ENCODE measurements at regions not wholly inside any gene's neighbourhood (a gene's known extent, or its start where the extent isn't known, plus 50 kb on each side); places are given as distances from the start of the nearest gene placed in this dataset.

DNA sequence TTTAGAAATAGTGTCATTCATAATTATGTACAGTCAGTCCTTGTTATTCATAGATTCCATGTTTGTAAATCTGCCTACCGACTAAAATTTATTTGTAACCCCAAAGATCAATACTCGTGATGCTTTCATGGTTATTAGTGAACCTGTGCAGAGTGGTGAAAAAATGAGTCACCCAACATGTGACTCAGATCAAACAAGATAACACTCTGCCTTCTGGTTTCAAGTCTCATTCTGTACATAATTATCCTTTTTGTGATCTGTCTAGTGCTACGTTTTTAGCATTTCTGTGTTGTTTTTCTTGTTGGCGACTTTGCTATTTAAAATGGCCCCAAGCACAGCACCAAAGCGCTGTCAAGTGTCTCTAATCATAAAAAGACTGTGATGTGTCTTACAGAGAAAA, 274.7 kb downstream of the SUCLA2 start:
- Histone ChIP-seq H3K27ac (no peak overlapping the region), H3K4me3 (no peak overlapping the region), H3K9me3 (no peaks in the 10 kb centered on the region), H3K36me3 (no peaks in the 10 kb centered on the region), H3K4me1 (no peaks in the 10 kb centered on the region), H3K27me3 (no peaks in the 10 kb centered on the region)
- no peak for DNase-seq (ENCODE audit: low spot score in 2 of 2)
- intact Hi-C loops (cut with DNase I), result no loop called here
- no peak for TF ChIP-seq CTCF (IDR thresholded peaks at IDR 0.05)

DNA sequence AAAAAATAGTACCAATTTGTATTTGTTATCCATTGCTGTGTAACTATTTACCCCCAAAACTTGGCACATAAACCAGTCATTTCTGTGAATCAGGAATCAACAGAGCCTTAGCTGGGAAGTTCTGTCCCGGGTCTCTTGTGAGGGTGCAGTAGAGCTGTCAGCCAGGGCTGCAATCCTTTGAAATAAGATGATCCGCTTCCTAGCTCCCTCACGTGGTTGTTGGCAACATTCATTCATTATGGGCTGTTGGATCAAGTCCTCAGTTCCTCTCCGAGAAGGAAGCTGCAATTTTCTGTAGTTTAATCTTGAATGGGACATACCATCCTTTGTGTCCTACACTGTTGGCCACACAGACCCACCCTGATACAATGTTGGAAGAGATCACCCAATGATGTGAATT, 277.2 kb downstream of the SUCLA2 start:
- intact Hi-C loops (cut with DNase I), result no loop called here
- no peak for TF ChIP-seq CTCF (IDR thresholded peaks at IDR 0.05)
- Histone ChIP-seq H3K4me3 (no peak overlapping the region), H3K9me3 (no peaks in the 10 kb centered on the region), H3K27me3 (no peaks in the 10 kb centered on the region), H3K4me1 (no peaks in the 10 kb centered on the region), H3K27ac (no peak overlapping the region), H3K36me3 (no peaks in the 10 kb centered on the region)
- no peak for DNase-seq (ENCODE audit: low spot score in 2 of 2)

DNA sequence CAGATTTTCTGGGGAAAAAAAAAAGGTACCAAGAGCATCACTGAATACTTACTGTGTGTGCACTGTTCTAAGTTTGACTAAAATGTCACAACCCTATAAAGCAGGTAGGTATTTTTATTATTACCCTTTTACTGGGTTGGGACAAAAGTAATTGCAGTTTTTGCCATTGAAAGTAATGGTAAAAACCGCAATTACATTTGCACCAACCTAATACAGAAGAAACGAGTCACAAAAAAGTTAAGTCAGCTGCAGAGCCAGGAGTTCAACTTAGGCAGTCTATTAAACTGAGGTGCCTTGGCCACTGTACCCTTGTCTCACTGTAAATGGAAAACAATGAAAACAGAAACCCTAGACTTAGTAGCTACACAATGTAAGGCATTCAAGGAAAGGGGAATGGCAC, 281.9 kb downstream of the SUCLA2 start:
- no peak for TF ChIP-seq CTCF (IDR thresholded peaks at IDR 0.05)
- no peak overlapping the region for H3K4me3 ChIP-seq
- DNase-seq (ENCODE audit: low spot score in 2 of 2), result no peak

DNA sequence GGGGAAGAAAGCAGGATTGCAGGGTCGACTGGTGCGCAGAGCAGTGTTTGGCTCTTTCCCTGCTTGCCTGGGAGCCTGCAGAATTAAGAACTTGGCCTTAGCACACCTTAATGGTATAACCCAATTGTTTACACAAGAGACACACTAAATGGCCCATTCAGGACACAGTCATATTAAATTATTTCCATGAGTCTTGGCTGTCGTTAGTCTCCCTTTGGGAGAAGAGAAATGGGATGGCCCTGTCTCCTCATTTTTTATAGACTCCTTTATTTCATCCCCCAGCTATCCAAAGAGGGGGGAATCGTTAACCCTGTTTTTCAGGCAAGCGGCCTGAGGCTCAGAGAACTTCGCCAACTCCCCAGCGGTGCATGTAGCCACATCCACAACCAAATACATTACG, 282.5 kb downstream of the SUCLA2 start:
- no peaks in the 10 kb centered on the region for H3K36me3 ChIP-seq
- H3K4me1 ChIP-seq, result no peaks in the 10 kb centered on the region
- intact Hi-C loops (cut with DNase I), result no loop called here
- no peak overlapping the region for H3K4me3 ChIP-seq
- H3K27ac ChIP-seq, result no peak overlapping the region
- DNase-seq (ENCODE audit: low spot score in 2 of 2), result no peak
- no peaks in the 10 kb centered on the region for H3K27me3 ChIP-seq
- TF ChIP-seq CTCF (IDR thresholded peaks at IDR 0.05), result no peak
- H3K9me3 ChIP-seq, result no peaks in the 10 kb centered on the region

More for the DNA sequence above, 281.9 kb downstream of the SUCLA2 start:
- Histone ChIP-seq H3K4me1 (no peaks in the 10 kb centered on the region), H3K9me3 (no peaks in the 10 kb centered on the region), H3K27ac (no peak overlapping the region), H3K27me3 (no peaks in the 10 kb centered on the region), H3K36me3 (no peaks in the 10 kb centered on the region)
- intact Hi-C loops (cut with DNase I), result no loop called here

GRCh38 chr13:47708386-47708785, 292.7 kb downstream of the SUCLA2 start:
- Histone ChIP-seq H3K9me3 (no peaks in the 10 kb centered on the region), H3K4me3 (no peak overlapping the region), H3K27ac (no peak overlapping the region), H3K27me3 (no peaks in the 10 kb centered on the region), H3K4me1 (no peaks in the 10 kb centered on the region), H3K36me3 (no peaks in the 10 kb centered on the region)
- intact Hi-C loops (cut with DNase I), result no loop called here
- no peak for DNase-seq (ENCODE audit: low spot score in 2 of 2)
- TF ChIP-seq CTCF (IDR thresholded peaks at IDR 0.05), result no peak

- no peak overlapping the region for H3K4me3 ChIP-seq
- no peaks in the 10 kb centered on the region for H3K36me3 ChIP-seq
- intact Hi-C loops (cut with DNase I), result no loop called here
- H3K9me3 ChIP-seq, result no peaks in the 10 kb centered on the region
- TF ChIP-seq CTCF (IDR thresholded peaks at IDR 0.05), result no peak
- H3K27ac ChIP-seq, result no peak overlapping the region
- DNase-seq (ENCODE audit: low spot score in 2 of 2), result no peak
- no peaks in the 10 kb centered on the region for H3K27me3 ChIP-seq
- H3K4me1 ChIP-seq, result no peaks in the 10 kb centered on the region
Observed at GRCh38 chr13:47707414-47707813, 293.7 kb downstream of the SUCLA2 start.
